ENCODE measurements at regions not wholly inside any gene's neighbourhood (a gene's known extent, or its start where the extent isn't known, plus 50 kb on each side); places are given as distances from the start of the nearest gene placed in this dataset.

- DNase-seq: no peak
- CTCF ChIA-PET: no interaction called here
- no peak overlapping the region for H3K27ac Mint-ChIP-seq
- no peaks in the 10 kb centered on the region for H3K36me3 Mint-ChIP-seq
- no peaks in the 10 kb centered on the region for H3K4me1 Mint-ChIP-seq
- H3K4me3 Mint-ChIP-seq: no peak overlapping the region
- H3K27me3 Mint-ChIP-seq: peaks cover 4% of the 10 kb centered on the region
- H3K9me3 Mint-ChIP-seq: no peaks in the 10 kb centered on the region
Observed at GRCh38 chr13:44223770-44224444, 149.7 kb upstream of the SERP2 start.

GRCh38 chr13:44224450-44225149 is 149.0 kb upstream of the SERP2 start:
- DNase-seq: no peak
- CTCF ChIA-PET: no interaction called here
- Mint-ChIP-seq H3K4me1 (no peaks in the 10 kb centered on the region), H3K27me3 (peaks cover 4% of the 10 kb centered on the region), H3K4me3 (no peak overlapping the region), H3K9me3 (no peaks in the 10 kb centered on the region), H3K36me3 (no peaks in the 10 kb centered on the region), H3K27ac (no peak overlapping the region)

- no peaks in the 10 kb centered on the region for H3K4me1 Mint-ChIP-seq
- no peaks in the 10 kb centered on the region for H3K27me3 Mint-ChIP-seq
- CTCF ChIA-PET: no interaction called here
- no peak overlapping the region for H3K27ac Mint-ChIP-seq
- no peaks in the 10 kb centered on the region for H3K36me3 Mint-ChIP-seq
- no peaks in the 10 kb centered on the region for H3K9me3 Mint-ChIP-seq
- no peak overlapping the region for H3K4me3 Mint-ChIP-seq
- no peak for DNase-seq
Observed at GRCh38 chr13:44229371-44230030, 144.1 kb upstream of the SERP2 start.

- CTCF ChIA-PET: no interaction called here
- no peaks in the 10 kb centered on the region for H3K27me3 Mint-ChIP-seq
- no peaks in the 10 kb centered on the region for H3K4me1 Mint-ChIP-seq
- DNase-seq: no peak
- no peak overlapping the region for H3K4me3 Mint-ChIP-seq
- no peaks in the 10 kb centered on the region for H3K9me3 Mint-ChIP-seq
- no peaks in the 10 kb centered on the region for H3K36me3 Mint-ChIP-seq
- no peak overlapping the region for H3K27ac Mint-ChIP-seq
Observed at GRCh38 chr13:44230071-44230470, 143.6 kb upstream of the SERP2 start.

- Mint-ChIP-seq H3K4me1 (no peaks in the 10 kb centered on the region), H3K4me3 (no peak overlapping the region), H3K9me3 (no peaks in the 10 kb centered on the region), H3K27me3 (no peaks in the 10 kb centered on the region), H3K27ac (no peak overlapping the region), H3K36me3 (no peaks in the 10 kb centered on the region)
- no peak for DNase-seq
- CTCF ChIA-PET: no interaction called here
Observed at GRCh38 chr13:44230736-44231135, 142.9 kb upstream of the SERP2 start.

GRCh38 chr13:44231786-44232516 is 141.7 kb upstream of the SERP2 start:
- Mint-ChIP-seq H3K9me3 (no peaks in the 10 kb centered on the region), H3K36me3 (no peaks in the 10 kb centered on the region), H3K27ac (no peak overlapping the region), H3K4me1 (no peaks in the 10 kb centered on the region), H3K4me3 (no peak overlapping the region), H3K27me3 (peaks cover 7% of the 10 kb centered on the region)
- DNase-seq: no peak
- CTCF ChIA-PET: no interaction called here

GRCh38 chr13:44232774-44233173 is 140.8 kb upstream of the SERP2 start:
- H3K36me3 Mint-ChIP-seq: no peaks in the 10 kb centered on the region
- CTCF ChIA-PET: no interaction called here
- peaks cover 3% of the 10 kb centered on the region for H3K4me1 Mint-ChIP-seq

GRCh38 chr13:44234566-44234965 is 139.1 kb upstream of the SERP2 start:
- Mint-ChIP-seq H3K27me3 (peaks cover 8% of the 10 kb centered on the region), H3K4me1 (peaks cover 3% of the 10 kb centered on the region), H3K27ac (no peak overlapping the region), H3K9me3 (no peaks in the 10 kb centered on the region), H3K36me3 (no peaks in the 10 kb centered on the region), H3K4me3 (no peak overlapping the region)
- CTCF ChIA-PET: no interaction called here
- DNase-seq: no peak

More at GRCh38 chr13:44232774-44233173, 140.8 kb upstream of the SERP2 start:
- DNase-seq: no peak
- H3K27ac Mint-ChIP-seq: no peak overlapping the region
- peaks cover 8% of the 10 kb centered on the region for H3K27me3 Mint-ChIP-seq
- no peaks in the 10 kb centered on the region for H3K9me3 Mint-ChIP-seq
- H3K4me3 Mint-ChIP-seq: no peak overlapping the region

GRCh38 chr13:44236370-44236769 is 137.3 kb upstream of the SERP2 start:
- H3K36me3 Mint-ChIP-seq: no peaks in the 10 kb centered on the region
- DNase-seq: no peak
- peaks cover 8% of the 10 kb centered on the region for H3K27me3 Mint-ChIP-seq
- H3K27ac Mint-ChIP-seq: no peak overlapping the region
- CTCF ChIA-PET: interaction anchor here (1.6 kb wide), 1 partner anchor 45 kb away, joined by 3 read pairs; no protein-coding TSS in a partner anchor
- H3K4me1 Mint-ChIP-seq: peaks cover 3% of the 10 kb centered on the region
- no peaks in the 10 kb centered on the region for H3K9me3 Mint-ChIP-seq
- no peak overlapping the region for H3K4me3 Mint-ChIP-seq

GRCh38 chr13:44236801-44237207 is 136.8 kb upstream of the SERP2 start:
- CTCF ChIA-PET: interaction anchor here (1.6 kb wide), 1 partner anchor 45 kb away, joined by 3 read pairs; no protein-coding TSS in a partner anchor
- Mint-ChIP-seq H3K27ac (no peak overlapping the region), H3K4me1 (peaks cover 3% of the 10 kb centered on the region), H3K36me3 (no peaks in the 10 kb centered on the region), H3K27me3 (peaks cover 11% of the 10 kb centered on the region), H3K4me3 (no peak overlapping the region), H3K9me3 (no peaks in the 10 kb centered on the region)
- DNase-seq: no peak

GRCh38 chr13:44237276-44237767 is 136.3 kb upstream of the SERP2 start:
- Mint-ChIP-seq H3K27me3 (peaks cover 13% of the 10 kb centered on the region), H3K4me1 (peaks cover 3% of the 10 kb centered on the region), H3K27ac (no peak overlapping the region), H3K9me3 (no peaks in the 10 kb centered on the region), H3K4me3 (no peak overlapping the region), H3K36me3 (no peaks in the 10 kb centered on the region)
- CTCF ChIA-PET: interaction anchor here (1.2 kb wide), 1 partner anchor 87 kb away, joined by 3 read pairs; no protein-coding TSS in a partner anchor
- no peak for DNase-seq

GRCh38 chr13:44237881-44238421 is 135.7 kb upstream of the SERP2 start:
- Mint-ChIP-seq H3K36me3 (no peaks in the 10 kb centered on the region), H3K4me3 (no peak overlapping the region), H3K27ac (no peak overlapping the region), H3K4me1 (peaks cover 7% of the 10 kb centered on the region), H3K27me3 (peaks cover 16% of the 10 kb centered on the region), H3K9me3 (no peaks in the 10 kb centered on the region)
- no peak for DNase-seq
- CTCF ChIA-PET: interaction anchor here (1.2 kb wide), 1 partner anchor 86 kb away, joined by 3 read pairs; no protein-coding TSS in a partner anchor

GRCh38 chr13:44240611-44241145 is 132.9 kb upstream of the SERP2 start:
- Mint-ChIP-seq H3K9me3 (no peaks in the 10 kb centered on the region), H3K27ac (no peak overlapping the region), H3K27me3 (peaks cover 18% of the 10 kb centered on the region), H3K4me3 (no peak overlapping the region), H3K36me3 (no peaks in the 10 kb centered on the region), H3K4me1 (peaks cover 16% of the 10 kb centered on the region)
- CTCF ChIA-PET: interaction anchor here (1.1 kb wide), 1 partner anchor 9 kb away, joined by 4 read pairs; no protein-coding TSS in a partner anchor
- no peak for DNase-seq

Measured in activated naive CD4-positive, alpha-beta T cell treated with anti-CD3 and anti-CD28 coated beads, Interleukin-2, amount 10 ng/mL, durations not matched to agents 7 days and 5 days (primary cell).